ENCODE measurements at regions not wholly inside any gene's neighbourhood (a gene's known extent, or its start where the extent isn't known, plus 50 kb on each side); places are given as distances from the start of the nearest gene placed in this dataset.
A peak's percentile ranks its signal among the peaks of the same experiment; 100 is the strongest.
"Not testable (repeated sequence)": the region's sequence is repeated elsewhere in the genome, so short reads cannot be mapped to it uniquely, and the experiment has no call there.

DNA sequence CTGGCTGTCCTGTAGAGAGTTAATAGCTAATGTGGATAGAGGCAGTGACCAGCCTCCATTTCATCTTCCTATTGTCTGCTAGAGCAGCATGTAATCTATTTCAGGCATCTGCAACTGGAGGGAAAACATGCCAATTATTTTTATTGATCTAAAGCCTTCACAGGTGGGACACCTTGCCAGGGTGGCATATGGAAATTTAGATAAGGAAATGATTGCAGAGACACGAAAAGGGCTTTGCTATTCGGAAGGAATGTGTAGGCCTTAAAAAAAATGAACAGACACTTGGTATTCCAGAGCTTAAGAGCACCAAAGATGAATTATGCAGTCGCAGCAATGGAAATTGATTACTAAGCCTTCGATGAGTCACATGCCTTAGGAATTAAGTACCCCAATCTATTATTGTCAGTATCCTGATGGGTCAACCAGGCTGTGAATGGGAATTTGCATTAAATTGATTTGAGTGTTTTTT is 454.7 kb downstream of the SQOR start:
- Histone ChIP-seq H3K36me3 (no peaks in the 10 kb centered on the region), H3K4me1 (peaks cover 4% of the 10 kb centered on the region), H3K27ac (no peak overlapping the region), H3K9me3 (no peaks in the 10 kb centered on the region), H3K4me3 (no peak overlapping the region), H3K27me3 (ENCODE audit: low read depth) (no peaks in the 10 kb centered on the region)
- ATAC-seq = no peak
- no peak for DNase-seq
- intact Hi-C loops (cut with DNase I) = no loop called here
- TF ChIP-seq, protein P1, sequence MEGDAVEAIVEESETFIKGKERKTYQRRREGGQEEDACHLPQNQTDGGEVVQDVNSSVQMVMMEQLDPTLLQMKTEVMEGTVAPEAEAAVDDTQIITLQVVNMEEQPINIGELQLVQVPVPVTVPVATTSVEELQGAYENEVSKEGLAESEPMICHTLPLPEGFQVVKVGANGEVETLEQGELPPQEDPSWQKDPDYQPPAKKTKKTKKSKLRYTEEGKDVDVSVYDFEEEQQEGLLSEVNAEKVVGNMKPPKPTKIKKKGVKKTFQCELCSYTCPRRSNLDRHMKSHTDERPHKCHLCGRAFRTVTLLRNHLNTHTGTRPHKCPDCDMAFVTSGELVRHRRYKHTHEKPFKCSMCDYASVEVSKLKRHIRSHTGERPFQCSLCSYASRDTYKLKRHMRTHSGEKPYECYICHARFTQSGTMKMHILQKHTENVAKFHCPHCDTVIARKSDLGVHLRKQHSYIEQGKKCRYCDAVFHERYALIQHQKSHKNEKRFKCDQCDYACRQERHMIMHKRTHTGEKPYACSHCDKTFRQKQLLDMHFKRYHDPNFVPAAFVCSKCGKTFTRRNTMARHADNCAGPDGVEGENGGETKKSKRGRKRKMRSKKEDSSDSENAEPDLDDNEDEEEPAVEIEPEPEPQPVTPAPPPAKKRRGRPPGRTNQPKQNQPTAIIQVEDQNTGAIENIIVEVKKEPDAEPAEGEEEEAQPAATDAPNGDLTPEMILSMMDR (IDR thresholded peaks at IDR 0.05) = no peak

DNA sequence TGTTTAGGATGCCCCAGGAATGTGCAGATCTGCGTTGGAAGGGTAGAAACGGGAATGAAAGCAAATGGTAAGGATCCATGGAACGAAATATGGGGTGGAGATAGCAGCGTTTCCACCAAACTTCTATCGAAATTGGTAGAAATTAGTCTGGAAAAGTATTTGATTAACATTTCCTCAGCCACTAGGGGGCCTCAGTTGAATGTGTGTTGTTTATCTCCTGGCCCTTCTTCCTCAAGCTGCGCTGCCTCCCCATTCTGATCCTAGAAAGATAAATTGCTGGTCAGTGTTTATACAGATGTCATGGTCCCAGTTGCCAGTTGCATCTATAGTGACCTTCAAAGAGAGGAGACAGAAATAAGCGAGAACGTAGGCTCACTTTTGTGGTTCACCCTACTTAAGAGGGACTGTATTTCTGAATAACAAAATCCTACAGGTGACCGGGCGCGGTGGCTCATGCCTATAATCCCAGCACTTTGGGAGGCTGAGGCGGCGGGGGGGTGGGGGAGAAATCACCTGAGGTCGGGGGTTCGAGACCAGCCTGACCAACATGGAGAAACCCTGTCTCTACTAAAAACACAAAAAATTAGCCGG is 457.1 kb downstream of the SQOR start:
- intact Hi-C loops (cut with DNase I) = no loop called here
- no peak for ATAC-seq
- no peaks in the 10 kb centered on the region for H3K36me3 ChIP-seq
- H3K4me1 ChIP-seq = peaks cover 4% of the 10 kb centered on the region
- DNase-seq = no peak
- no peaks in the 10 kb centered on the region for H3K27me3 ChIP-seq (ENCODE audit: low read depth)
- H3K9me3 ChIP-seq = no peaks in the 10 kb centered on the region
- no peak overlapping the region for H3K27ac ChIP-seq
- TF ChIP-seq, protein P1 (IDR thresholded peaks at IDR 0.05) = peak; percentile 45
- no peak overlapping the region for H3K4me3 ChIP-seq

DNA sequence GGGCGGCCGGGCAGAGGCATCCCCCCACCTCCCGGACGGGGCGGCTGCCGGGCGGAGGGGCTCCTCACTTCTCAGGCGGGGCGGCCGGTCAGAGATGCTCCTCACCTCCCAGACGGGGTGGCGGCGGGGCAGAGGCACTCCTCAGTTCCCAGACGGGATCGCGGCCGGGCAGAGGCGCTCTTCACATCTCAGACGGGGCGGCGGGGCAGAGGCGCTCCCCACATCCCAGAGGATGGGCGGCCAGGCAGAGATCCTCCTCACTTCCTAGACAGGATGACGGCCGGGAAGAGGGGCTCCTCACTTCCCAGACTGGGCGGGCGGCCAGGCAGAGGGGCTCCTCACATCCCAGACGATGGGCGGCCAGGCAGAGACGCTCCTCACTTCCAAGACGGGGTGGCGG is 463.2 kb downstream of the SQOR start:
- H3K36me3 ChIP-seq; H3K27ac ChIP-seq; DNase-seq; H3K9me3 ChIP-seq; H3K27me3 ChIP-seq (ENCODE audit: low read depth); H3K4me3 ChIP-seq; H3K4me1 ChIP-seq; intact Hi-C loops (cut with DNase I); ATAC-seq: not testable (repeated sequence)

DNA sequence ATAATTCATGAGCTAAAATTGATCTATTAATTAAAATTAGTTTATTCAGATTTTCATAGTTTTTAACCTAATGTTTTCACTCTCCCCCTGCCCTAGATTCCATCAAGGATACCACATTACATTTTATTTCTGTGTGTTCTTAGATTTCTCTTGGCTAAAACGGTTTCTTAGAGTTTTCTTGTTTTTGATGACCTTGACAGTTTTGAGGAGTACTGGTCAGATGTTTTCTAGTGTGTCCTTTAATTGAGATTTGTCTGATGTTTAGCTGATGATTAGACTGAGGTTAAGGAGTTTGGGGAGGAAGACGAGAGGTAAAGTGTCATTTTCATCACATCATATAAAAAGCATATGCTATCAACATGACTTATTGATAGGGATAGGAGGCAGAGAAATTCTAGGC is 475.9 kb downstream of the SQOR start:
- H3K27ac ChIP-seq = no peak overlapping the region
- no peak for ATAC-seq
- H3K4me3 ChIP-seq = no peak overlapping the region
- H3K36me3 ChIP-seq = no peaks in the 10 kb centered on the region
- no peak for DNase-seq
- H3K27me3 ChIP-seq (ENCODE audit: low read depth) = no peaks in the 10 kb centered on the region
- TF ChIP-seq, protein P1 (IDR thresholded peaks at IDR 0.05) = no peak
- intact Hi-C loops (cut with DNase I) = no loop called here
- no peaks in the 10 kb centered on the region for H3K4me1 ChIP-seq
- H3K9me3 ChIP-seq = no peaks in the 10 kb centered on the region

DNA sequence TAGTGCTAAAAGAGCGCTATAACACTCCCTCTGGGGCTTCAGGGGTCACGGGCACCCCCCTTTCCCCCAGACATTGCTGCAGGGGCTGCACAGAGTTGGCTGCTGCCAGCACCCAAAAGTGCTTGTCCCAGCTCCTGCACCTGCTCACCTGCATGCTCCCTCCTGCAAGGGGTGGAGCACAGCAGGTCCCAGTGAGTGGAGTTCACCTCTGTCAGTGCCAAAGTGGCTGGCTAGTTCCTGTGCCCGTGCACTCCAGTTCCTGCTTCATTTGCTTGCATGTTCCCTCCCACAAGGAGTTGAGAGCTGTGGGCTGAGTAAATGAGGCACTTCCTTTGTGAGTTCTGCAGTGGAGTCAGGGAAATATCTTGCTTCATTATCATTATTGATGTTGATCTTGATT is 476.9 kb downstream of the SQOR start:
- Histone ChIP-seq H3K36me3 (no peaks in the 10 kb centered on the region), H3K4me1 (no peaks in the 10 kb centered on the region), H3K9me3 (no peaks in the 10 kb centered on the region), H3K4me3 (no peak overlapping the region), H3K27me3 (ENCODE audit: low read depth) (no peaks in the 10 kb centered on the region), H3K27ac (no peak overlapping the region)
- TF ChIP-seq, protein P1 (IDR thresholded peaks at IDR 0.05) = no peak
- DNase-seq (no peak), ATAC-seq (peak; percentile 48 to 61)
- intact Hi-C loops (cut with DNase I) = no loop called here

DNA sequence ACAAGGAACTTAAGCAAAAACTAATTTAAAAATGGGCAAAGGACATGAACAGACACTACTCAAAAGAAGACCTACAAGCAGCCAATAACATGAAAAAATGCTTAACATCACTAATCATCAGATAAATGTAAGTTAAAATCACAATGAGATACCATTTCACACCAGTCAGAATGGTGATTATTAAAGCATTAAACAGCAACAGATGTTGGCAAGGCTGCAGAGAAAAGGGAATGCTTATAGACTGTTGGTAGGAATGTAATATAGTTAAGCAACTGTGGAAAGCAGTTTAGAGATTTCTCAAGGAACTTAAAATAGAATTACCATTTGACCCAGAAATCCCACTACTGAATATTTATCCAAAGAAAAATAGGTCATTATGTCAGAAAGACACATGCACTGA is 482.2 kb downstream of the SQOR start:
- H3K9me3 ChIP-seq = no peaks in the 10 kb centered on the region
- no peak for DNase-seq
- intact Hi-C loops (cut with DNase I) = no loop called here
- no peak overlapping the region for H3K27ac ChIP-seq
- no peaks in the 10 kb centered on the region for H3K4me1 ChIP-seq
- H3K4me3 ChIP-seq = no peak overlapping the region
- no peak for ATAC-seq
- TF ChIP-seq, protein P1 (IDR thresholded peaks at IDR 0.05) = no peak
- no peaks in the 10 kb centered on the region for H3K27me3 ChIP-seq (ENCODE audit: low read depth)
- no peaks in the 10 kb centered on the region for H3K36me3 ChIP-seq

Data from lower lobe of right lung (tissue), 2 donors.